HTR-8/SVneo (cell line): ENCODE measurements at regions not wholly inside any gene's neighbourhood (a gene's known extent, or its start where the extent isn't known, plus 50 kb on each side); places are given as distances from the start of the nearest gene placed in this dataset.

Experiments
- DNase-seq: peaks from one replicate; pipeline ENCODE4 v3.0.0; 2011; ENCODE audit warnings: low spot score, mixed read lengths; ENCODE audit not compliant: insufficient read length
- FAIRE-seq: peaks from 2 replicates; lab custom pipeline; 2011; peaks lifted over from hg19 to GRCh38; lab: Jason Lieb, UNC

GRCh38 chr12:28961948-28962384 lies 187.1 kb upstream of the FAR2 start:
- FAIRE-seq = no peak

GRCh38 chr12:28963554-28963953 lies 185.5 kb upstream of the FAR2 start:
- DNase-seq (no peak), FAIRE-seq (no peak)

More at GRCh38 chr12:28961948-28962384, 187.1 kb upstream of the FAR2 start:
- no peak for DNase-seq

DNA sequence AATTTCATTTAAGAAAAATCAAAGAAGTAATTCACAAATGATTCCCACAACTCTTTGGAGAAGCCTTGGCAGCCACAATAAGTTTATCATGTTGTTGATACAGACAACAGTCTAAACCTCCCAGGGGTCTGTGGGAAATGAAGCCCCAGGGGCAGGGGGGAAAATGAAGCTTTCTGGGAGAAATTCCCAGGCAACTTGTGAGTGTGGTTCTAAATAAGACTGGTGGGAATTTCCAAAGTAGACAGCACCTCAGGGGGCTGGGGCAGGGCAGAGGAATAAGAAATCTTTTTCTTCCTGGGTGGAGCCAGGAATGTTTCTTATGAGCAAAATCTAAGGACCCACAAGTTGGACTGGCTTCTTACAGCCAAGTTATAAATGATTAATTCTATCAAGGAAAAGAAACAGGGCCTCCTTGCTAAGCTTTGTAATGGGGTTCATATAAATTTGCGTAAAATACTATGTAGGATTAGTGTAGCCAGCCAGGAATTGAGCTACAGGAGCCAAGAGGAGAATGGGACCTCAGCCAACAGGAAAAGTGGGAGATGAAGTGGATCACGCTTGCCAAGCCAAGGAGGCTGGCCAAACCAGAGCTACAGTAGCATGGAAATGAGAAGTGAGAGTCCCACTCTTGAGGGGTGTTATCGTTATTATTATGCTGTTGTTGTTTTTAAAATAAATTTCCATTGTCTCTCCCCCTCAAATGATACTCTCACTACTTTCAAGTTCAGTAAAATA lies 182.9 kb upstream of the FAR2 start:
- DNase-seq = no peak
- FAIRE-seq = no peak

DNA sequence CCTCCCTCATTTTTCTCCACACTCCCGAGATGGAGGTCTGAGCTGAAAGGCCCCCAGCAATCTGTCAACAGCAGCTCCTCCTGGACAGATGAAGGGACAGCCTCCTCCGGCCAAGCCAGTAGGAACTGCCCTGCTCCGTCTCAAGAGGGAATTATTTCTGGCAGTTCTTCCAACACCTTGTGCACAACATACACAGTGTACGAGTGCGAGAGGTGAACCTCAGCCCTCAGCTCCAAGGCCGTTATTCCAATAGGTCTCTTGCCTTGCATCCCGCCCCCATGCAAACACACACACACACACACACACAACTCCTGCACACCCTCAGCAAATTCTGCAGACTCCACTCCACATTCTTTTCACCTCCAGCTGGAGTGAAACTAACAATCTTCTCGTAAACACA lies 181.7 kb upstream of the FAR2 start:
- DNase-seq = no peak
- no peak for FAIRE-seq

DNA sequence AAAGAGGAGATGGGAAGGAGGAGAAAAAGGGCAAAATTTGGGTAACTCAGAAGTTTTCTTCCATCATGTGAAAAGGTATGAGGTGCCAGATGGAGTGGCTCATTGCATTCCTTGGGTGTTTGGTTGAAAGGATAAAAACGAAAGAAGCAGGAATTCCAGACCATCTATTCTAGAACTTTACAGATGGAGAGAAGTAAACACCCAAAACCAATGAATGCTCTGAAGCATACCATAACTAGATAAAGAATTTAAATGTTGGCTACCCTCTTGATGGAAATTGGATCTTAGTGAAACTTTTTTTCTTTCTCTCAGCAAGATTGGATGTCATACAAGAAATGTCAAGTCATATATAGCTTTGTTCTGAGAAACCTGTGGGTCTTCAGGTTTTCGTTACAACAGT lies 175.6 kb upstream of the FAR2 start:
- FAIRE-seq (no peak), DNase-seq (no peak)

DNA sequence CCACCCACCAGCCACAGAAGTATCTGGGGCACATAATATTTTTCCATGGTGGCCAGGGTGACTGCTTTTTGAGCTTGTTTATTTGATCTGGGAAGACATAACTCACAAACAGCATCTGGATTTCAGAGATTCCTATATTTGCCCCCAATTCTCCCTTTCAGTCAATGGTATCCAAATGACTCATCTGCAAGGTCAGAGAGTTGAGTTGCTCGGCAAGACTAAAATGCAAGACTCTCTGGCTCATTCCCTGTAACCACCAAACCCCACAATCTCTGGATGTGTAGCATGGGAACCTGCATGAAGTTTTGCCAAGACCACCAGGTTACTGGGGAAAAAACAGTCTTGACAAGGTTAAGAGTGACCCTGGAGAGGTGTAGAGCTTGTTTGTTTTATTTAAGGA lies 174.9 kb upstream of the FAR2 start:
- no peak for DNase-seq
- no peak for FAIRE-seq

- FAIRE-seq = no peak
- DNase-seq = no peak
Measured at GRCh38 chr12:28974883-28975282, 174.2 kb upstream of the FAR2 start.

DNA sequence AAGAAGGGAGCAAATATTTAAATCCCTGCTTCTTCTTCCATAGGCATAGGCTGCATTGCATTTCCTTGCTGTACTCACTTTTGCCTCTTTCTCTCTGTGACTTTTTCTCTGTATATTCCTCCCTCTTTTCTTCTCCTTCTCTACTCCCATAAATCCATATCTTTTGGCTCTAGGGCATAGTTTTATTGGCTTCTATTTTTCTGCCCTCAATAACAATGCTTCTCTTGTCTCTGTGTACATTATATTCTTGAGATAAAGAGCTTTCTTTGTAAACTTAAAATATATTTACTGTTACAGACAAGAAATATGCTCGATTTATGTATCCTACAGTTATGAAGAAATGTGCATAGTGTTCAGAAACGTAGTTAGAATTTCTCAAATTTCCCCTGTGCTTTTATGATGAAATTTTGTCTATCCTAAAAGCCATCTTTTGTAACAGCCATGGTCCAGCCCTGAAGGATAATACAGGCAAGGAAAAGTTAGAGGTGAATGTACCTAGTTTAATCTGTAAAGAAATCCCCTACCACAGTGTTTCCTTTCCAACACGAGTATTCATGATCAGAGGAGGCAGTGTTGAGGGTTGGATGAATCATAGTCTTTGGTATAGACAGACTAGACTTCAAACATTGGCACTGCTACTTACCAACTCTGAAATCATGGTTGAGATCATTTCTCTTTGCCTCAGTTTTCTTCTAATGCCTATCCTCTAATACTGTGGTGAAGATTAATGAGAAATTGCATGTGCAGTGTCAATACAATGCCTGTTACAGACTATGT lies 173.3 kb upstream of the FAR2 start:
- FAIRE-seq = no peak
- no peak for DNase-seq

DNA sequence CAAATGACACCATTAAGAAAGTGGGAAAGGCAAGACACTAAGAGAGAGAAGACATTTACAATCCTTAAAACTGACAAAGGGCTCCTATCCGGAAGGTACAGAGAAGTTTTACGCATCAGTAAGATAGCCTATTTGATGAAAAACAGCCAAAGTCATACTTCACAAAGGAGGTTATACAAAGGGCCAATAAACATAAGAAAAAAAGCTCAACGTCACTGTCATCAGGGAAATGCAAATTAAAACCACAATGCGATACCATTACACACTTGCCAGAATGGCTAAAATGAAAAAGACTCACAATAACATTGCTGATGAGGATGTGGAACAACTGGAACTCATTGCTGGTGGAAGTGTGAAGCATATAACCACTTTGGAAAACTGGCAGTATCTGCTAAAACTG lies 168.6 kb upstream of the FAR2 start:
- FAIRE-seq = no peak
- no peak for DNase-seq

DNA sequence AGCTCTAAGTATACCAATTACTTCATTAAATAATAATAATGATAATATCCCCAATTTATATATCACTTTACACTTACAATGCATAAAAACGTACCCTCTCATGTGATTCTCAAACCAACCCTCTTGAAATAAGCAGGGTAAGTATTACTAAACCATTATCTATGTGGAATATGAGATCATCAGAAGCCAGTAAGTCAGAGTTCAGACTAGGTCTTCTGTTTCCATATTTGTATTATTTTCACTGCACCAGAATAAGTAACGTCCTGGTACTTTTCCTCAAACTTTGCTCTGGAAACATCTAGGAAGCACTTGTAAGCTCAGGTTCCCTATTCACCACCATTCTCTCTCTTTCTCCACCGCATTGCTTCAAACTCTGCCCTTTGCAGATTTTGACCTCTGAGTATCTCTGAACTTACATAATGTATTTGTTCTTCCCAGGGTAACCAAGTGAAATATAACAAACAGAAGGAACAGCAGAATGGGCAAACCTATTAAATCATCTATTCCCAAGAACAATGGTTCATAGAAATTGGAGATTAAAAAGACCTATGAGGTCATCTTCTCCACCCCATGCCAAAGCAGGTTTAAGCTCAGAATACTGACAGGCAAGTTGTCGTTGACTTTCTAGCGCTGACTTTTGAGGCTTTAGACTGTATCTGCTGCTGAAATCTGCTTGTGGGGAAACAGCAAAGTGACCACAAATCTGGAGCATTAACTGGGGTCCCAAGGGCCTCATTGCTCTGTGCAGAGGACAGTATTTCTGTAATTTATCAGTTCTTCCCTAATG lies 161.3 kb upstream of the FAR2 start:
- DNase-seq (no peak), FAIRE-seq (no peak)

DNA sequence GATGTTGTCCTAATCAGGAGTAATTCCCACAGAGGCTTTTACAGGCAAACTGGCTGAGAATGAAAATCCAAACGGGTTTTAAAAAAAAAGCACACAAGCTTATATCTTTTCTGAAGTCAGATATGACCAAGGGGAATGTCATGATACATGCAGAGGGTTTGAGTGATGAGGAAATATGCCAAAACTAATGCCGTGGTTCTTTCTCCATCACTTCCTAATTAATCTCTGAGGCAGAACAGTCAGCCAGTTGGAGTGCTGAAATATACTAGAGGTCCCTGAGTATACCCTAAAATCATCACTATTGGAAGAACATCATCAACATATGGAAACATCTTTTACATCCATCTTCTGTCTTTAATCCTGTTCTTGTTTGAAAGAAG lies 160.8 kb upstream of the FAR2 start:
- FAIRE-seq = no peak
- DNase-seq = no peak

DNA sequence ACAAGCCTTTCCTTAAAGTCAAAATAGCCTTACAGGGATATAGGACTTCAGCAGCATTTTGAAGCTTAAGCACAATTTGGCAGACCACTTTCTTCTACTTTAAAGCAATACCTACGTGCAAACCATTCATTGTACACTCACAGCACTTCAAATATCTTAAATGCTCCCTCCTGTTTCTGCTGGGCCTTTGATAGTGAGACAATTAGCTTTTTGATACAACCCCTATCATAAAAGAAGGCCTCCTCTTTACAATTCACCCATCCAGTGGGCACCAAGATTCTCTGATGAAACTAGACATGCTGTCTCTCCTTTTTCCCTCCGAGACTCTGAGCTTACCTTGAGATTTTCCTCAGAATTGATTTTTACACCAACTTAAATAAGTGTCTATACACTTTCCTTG lies 157.5 kb upstream of the FAR2 start:
- FAIRE-seq (no peak), DNase-seq (no peak)

- DNase-seq (no peak), FAIRE-seq (no peak)
Measured at GRCh38 chr12:28993720-28994119, 155.4 kb upstream of the FAR2 start.

- FAIRE-seq = no peak
- DNase-seq = no peak
Measured at GRCh38 chr12:28994179-28994715, 154.8 kb upstream of the FAR2 start.

DNA sequence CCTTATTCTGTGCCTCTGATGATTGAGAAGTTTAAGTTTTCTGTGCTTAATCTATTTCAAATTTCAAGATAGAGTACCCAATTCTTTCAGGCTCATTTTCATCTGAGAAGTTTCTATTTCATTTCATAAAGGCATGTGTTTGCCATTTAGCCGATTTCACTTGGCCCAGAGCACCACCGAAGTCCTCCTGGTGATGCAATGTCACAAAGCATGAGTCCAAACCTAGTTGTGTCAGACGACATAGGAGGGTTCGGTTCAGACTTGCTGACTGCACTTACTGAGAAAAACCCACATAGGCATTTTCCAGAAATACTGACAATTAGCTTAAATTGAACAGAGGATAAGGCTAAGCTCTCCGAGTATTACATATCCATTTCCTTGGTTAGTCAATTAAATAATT lies 152.4 kb upstream of the FAR2 start:
- no peak for FAIRE-seq
- no peak for DNase-seq

DNA sequence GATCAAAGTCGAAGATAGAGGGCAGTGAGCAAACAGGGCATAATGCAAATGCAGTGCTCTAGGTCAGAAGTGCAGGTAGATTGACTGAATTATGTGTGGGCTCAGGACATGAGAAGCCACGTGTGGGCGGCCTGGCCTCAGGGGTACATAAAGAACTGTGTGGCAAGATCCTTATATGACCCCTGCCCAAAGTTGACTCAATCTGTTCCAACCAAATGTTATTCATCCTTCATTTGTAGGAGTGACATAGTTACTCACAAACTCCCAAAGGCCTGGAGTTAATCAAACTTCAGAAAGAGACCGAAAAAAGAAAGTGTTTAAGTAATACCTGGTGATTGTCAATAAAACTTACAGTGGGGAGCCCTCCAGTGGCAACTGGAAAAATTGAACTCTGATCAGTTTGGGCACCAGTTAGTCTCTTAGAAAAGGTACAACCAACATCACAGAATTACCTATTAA lies 150.4 kb upstream of the FAR2 start:
- DNase-seq = no peak
- no peak for FAIRE-seq

DNA sequence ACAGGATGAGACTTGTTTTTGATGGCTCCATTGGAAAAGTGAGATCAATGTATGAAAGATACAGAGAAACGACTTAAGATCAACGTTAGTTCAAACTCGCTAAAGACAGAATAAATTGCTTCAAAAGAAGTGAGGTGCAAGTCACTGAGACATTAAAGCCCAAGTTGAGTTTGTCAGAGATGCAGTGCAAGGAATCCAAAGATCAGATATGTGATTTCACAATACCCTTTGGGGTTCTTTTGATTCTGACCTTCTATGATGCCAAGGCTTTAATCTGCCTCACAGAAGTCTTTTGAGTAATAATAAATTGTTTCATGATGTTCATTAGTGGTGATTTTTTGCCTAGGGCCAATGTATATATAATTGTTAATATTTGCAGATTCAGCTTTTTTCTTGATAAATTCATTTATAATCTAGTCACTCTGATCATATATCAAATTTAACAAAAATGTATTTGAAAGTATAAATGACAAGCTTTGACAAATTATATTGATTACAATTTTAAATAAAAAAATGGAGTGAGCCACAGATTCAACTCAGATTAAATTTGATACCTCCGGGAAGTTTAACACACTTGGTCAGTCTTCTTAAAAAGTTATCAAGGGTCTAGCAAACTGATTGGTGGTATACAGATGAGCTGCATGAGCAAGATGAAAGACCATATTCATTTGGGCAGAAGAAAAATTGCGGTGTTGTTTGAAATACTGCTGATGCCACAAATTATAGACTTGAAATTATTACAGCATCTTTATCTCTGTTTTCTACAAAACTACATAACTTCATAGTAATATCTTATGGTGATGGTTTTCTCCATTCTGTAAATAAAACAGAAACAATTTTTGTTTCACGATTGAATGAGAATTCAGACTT lies 144.8 kb upstream of the FAR2 start:
- no peak for FAIRE-seq

GRCh38 chr12:29004936-29005304 lies 144.2 kb upstream of the FAR2 start:
- DNase-seq = no peak
- no peak for FAIRE-seq

More for the DNA sequence above, 144.8 kb upstream of the FAR2 start:
- DNase-seq = no peak

DNA sequence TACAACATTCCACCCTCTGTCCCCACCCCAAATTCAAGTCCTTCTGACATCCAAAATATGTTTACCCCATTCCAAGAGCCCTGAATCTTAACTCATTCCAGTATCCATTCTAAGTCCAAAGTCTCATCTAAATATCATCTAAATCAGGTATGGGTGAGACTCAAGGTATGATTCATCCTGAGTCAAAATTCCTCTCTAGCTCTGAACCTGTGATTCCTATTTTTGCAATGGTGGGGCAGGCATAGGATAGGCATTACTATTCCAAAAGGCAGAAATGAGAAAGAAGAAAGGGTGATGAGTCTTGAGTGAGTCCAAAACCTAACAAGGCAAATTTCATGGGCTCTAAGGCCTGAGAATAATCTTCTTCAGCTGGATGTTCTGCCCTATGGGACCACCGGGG lies 140.3 kb upstream of the FAR2 start:
- no peak for FAIRE-seq
- no peak for DNase-seq

DNA sequence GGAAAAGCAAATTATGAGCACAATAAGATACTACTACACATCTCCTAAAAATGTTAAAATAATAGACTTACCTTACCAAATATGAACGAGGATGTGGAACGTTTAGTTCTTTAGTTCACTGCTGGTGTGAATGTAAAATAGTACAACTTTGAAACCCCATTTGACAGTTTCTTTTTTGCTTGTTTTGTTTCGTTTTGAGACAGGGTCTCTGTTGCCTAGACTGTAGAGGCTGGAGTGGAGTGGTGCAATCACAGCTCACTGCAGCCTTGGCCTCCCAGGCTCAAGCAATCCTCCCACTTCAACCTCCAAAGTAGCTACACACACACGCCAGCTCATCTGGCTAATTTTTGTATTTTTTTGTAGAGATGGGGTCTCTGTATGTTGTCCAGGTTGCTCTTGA lies 136.4 kb upstream of the FAR2 start:
- FAIRE-seq = no peak
- DNase-seq = no peak
